GM23338 (cell line): ENCODE measurements at regions not wholly inside any gene's neighbourhood (a gene's known extent, or its start where the extent isn't known, plus 50 kb on each side); places are given as distances from the start of the nearest gene placed in this dataset.

Source experiments
- ATAC-seq: fragments of 200-7000 bp; cut with Tn5 transposase; 3 replicates; pipeline ENCODE4 v1.9.1; 2020
- DNase-seq: peaks from one replicate; pipeline ENCODE4 v3.0.0-alpha.2; 2015; ENCODE audit warnings: low spot score
- H2AFZ ChIP-seq: fragments of 200-600 bp; sonication (generic); 2 replicates; pipeline ENCODE4 v1.8.0; 2016; ENCODE audit warnings: antibody characterized with exemption, mild to moderate bottlenecking, moderate library complexity
- H3F3A ChIP-seq: fragments of 200-600 bp; sonication (generic); replicated peaks from 2 replicates; pipeline ENCODE4 v1.8.0; 2017; ENCODE audit warnings: antibody characterized with exemption, mixed run types, low read depth
- H3K27ac ChIP-seq: fragments of 200-600 bp; sonication (generic); 2 replicates; pipeline ENCODE4 v1.6.1; 2016; ENCODE audit warnings: low read depth
- H3K27me3 ChIP-seq: fragments of 200-600 bp; sonication (generic); 2 replicates; pipeline ENCODE4 v1.8.0; 2016; ENCODE audit warnings: mild to moderate bottlenecking, mixed run types, moderate library complexity; ENCODE audit not compliant: insufficient read depth
- H3K36me3 ChIP-seq: fragments of 200-600 bp; sonication (generic); 2 replicates; pipeline ENCODE4 v1.8.0; 2016; ENCODE audit warnings: mild to moderate bottlenecking; ENCODE audit not compliant: insufficient read depth
- H3K4me1 ChIP-seq: fragments of 200-600 bp; sonication (generic); 2 replicates; pipeline ENCODE4 v1.8.0; 2016; ENCODE audit warnings: mild to moderate bottlenecking, moderate library complexity; ENCODE audit not compliant: insufficient read depth
- H3K4me2 ChIP-seq: fragments of 200-600 bp; sonication (generic); 2 replicates; pipeline ENCODE4 v1.7.1; 2017; ENCODE audit warnings: mixed run types
- H3K4me3 ChIP-seq: fragments of 200-600 bp; sonication (generic); 2 replicates; pipeline ENCODE4 v1.6.1; 2016; ENCODE audit warnings: mixed run types
- H3K79me2 ChIP-seq: fragments of 200-600 bp; sonication (generic); replicated peaks from 2 replicates; pipeline ENCODE4 v1.8.0; 2017; ENCODE audit warnings: mild to moderate bottlenecking; ENCODE audit not compliant: insufficient read depth
- H3K9me2 ChIP-seq: fragments of 200-600 bp; sonication (generic); 2 replicates; pipeline ENCODE4 v1.8.0; 2017; ENCODE audit not compliant: insufficient read depth
- H4K20me1 ChIP-seq: fragments of 200-600 bp; sonication (generic); replicated peaks from 2 replicates; pipeline ENCODE4 v1.8.0; 2017; ENCODE audit warnings: mild to moderate bottlenecking; ENCODE audit not compliant: insufficient read depth
- H3K27ac Mint-ChIP-seq: 2 replicates; pipeline ENCODE4 v1.8.0; 2020; ENCODE audit warnings: inconsistent platforms, mild to moderate bottlenecking, moderate library complexity, mixed read lengths
- H3K27me3 Mint-ChIP-seq: 3 replicates; pipeline ENCODE4 v1.8.0; 2022; ENCODE audit warnings: low read depth, mild to moderate bottlenecking, moderate library complexity, mixed read lengths, inconsistent platforms; ENCODE audit not compliant: insufficient read depth, poor library complexity
- H3K36me3 Mint-ChIP-seq: 3 replicates; pipeline ENCODE4 v1.8.0; 2021; ENCODE audit warnings: low read depth, mild to moderate bottlenecking, inconsistent platforms, moderate library complexity, mixed read lengths
- H3K4me1 Mint-ChIP-seq: 3 replicates; pipeline ENCODE4 v1.8.0; 2020; ENCODE audit warnings: mild to moderate bottlenecking, inconsistent platforms, mixed read lengths
- H3K4me3 Mint-ChIP-seq: 3 replicates; pipeline ENCODE4 v1.8.0; 2021; ENCODE audit warnings: moderate library complexity, mild to moderate bottlenecking, inconsistent platforms, mixed read lengths
- H3K9me3 Mint-ChIP-seq: 3 replicates; pipeline ENCODE4 v1.8.0; 2020; ENCODE audit warnings: moderate library complexity, mild to moderate bottlenecking, inconsistent platforms, mixed read lengths
- CREB1 ChIP-seq: fragments of 250-450 bp; sonication (Bioruptor Pico); IDR thresholded peaks from 2 replicates; pipeline ENCODE4 v1.5.0; 2020; ENCODE audit warnings: low read depth, mild to moderate bottlenecking, moderate library complexity
- CTCF ChIP-seq, 2 experiments: fragments of 200-600 bp in 1 of 2; sonication (generic) in 1 of 2; conservative IDR thresholded peaks; 2 replicates each; pipeline versions ENCODE4 v1.5.1 to v1.6.1; 2016 to 2017; ENCODE audit warnings: antibody characterized with exemption in 2 of 2, low read depth in 2 of 2, mild to moderate bottlenecking in 2 of 2, moderate library complexity in 1 of 2
- ETS1 ChIP-seq: IDR thresholded peaks from 2 replicates; pipeline ENCODE4 v1.6.1; 2016; ENCODE audit warnings: antibody characterized with exemption
- EZH2 ChIP-seq: fragments of 200-600 bp; sonication (generic); IDR thresholded peaks from one replicate; pipeline ENCODE4 v1.8.0; 2017; ENCODE audit warnings: antibody characterized with exemption, mild to moderate bottlenecking, low read depth; ENCODE audit not compliant: unreplicated experiment
- EZH2phosphoT487 ChIP-seq: fragments of 200-600 bp; sonication (generic); IDR thresholded peaks from one replicate; pipeline ENCODE4 v1.8.1; 2018; ENCODE audit warnings: antibody characterized with exemption; ENCODE audit not compliant: unreplicated experiment
- JUNB ChIP-seq: IDR thresholded peaks from one replicate; pipeline ENCODE4 v1.6.1; 2016; ENCODE audit warnings: antibody characterized with exemption; ENCODE audit not compliant: unreplicated experiment
- POLR2AphosphoS5 ChIP-seq: IDR thresholded peaks from 2 replicates; pipeline ENCODE4 v1.6.1; 2016; ENCODE audit warnings: antibody characterized with exemption, low read depth
- REST ChIP-seq: IDR thresholded peaks from one replicate; pipeline ENCODE4 v1.6.1; 2018; ENCODE audit warnings: antibody characterized with exemption; ENCODE audit not compliant: unreplicated experiment
- STAT1 ChIP-seq: IDR thresholded peaks from one replicate; pipeline ENCODE4 v1.6.1; 2016; ENCODE audit warnings: antibody characterized with exemption; ENCODE audit not compliant: unreplicated experiment
- ZNF114 ChIP-seq: fragments of 250-450 bp; sonication (Bioruptor Pico); IDR thresholded peaks from 2 replicates; pipeline ENCODE4 v1.5.0; 2020; ENCODE audit warnings: mild to moderate bottlenecking, moderate library complexity
- ZNF331 ChIP-seq: fragments of 250-450 bp; sonication (Bioruptor Pico); IDR thresholded peaks from 2 replicates; pipeline ENCODE4 v1.5.0; 2020; ENCODE audit warnings: low read depth, mild to moderate bottlenecking, moderate library complexity
- ZNF462 ChIP-seq: fragments of 250-450 bp; sonication (Bioruptor Pico); IDR thresholded peaks from 2 replicates; pipeline ENCODE4 v1.5.0; 2020; ENCODE audit warnings: mild to moderate bottlenecking, moderate library complexity

GRCh38 chr4:81954271-81954670, 419.5 kb downstream of the HNRNPD start:
- Histone ChIP-seq H3F3A (no peaks in the 10 kb centered on the region), H3K27me3 (no peaks in the 10 kb centered on the region), H3K27ac (no peak overlapping the region), H2AFZ (no peak overlapping the region), H3K36me3 (no peaks in the 10 kb centered on the region), H3K4me3 (no peak overlapping the region), H3K79me2 (no peaks in the 10 kb centered on the region), H3K4me2 (no peak overlapping the region), H4K20me1 (no peaks in the 10 kb centered on the region), H3K4me1 (no peaks in the 10 kb centered on the region), H3K9me2 (0 out of 2 replicates have a peak, but pooled peaks cover 3% of the 10 kb centered on the region)
- Mint-ChIP-seq H3K27ac (0 out of 2 replicates have a peak overlapping the region, but pooled peaks have one; percentile 35), H3K27me3 (no peaks in the 10 kb centered on the region), H3K4me1 (peaks cover 2% of the 10 kb centered on the region; the same call in 1 of the 3 replicates), H3K9me3 (no peaks in the 10 kb centered on the region), H3K36me3 (no peaks in the 10 kb centered on the region), H3K4me3 (no peak overlapping the region)
- DNase-seq (no peak), ATAC-seq (no peak)
- TF ChIP-seq REST (no peak), CREB1 (CRISPR knock-in tag) (no peak), EZH2phosphoT487 (no peak), STAT1 (no peak), ZNF114 (no peak), ZNF462 (no peak), ZNF331 (CRISPR knock-in tag) (no peak), EZH2 (no peak), CTCF (conservative IDR thresholded peaks at IDR 0.05; ENCODE audit: low read depth in 2 of 2) (no peak), POLR2AphosphoS5 (no peak), JUNB (no peak), ETS1 (no peak)
